Panc1 (cell line): ENCODE measurements at regions not wholly inside any gene's neighbourhood (a gene's known extent, or its start where the extent isn't known, plus 50 kb on each side); places are given as distances from the start of the nearest gene placed in this dataset.

Experiments used
- ATAC-seq: fragments of 200-7000 bp; cut with Tn5 transposase; 2 replicates; pipeline ENCODE4 v1.9.1; 2020; ENCODE audit warnings: mild to moderate bottlenecking, moderate library complexity
- BruUV-seq: library from RNA; stranded (reverse); fragments of 400-500 nt; replicated peaks from 2 replicates; lab custom pipeline; 2021; lab: Mats Ljungman, UMichigan
- CTCF ChIA-PET: fragments of 300-600 bp; sonication (Branson Sonifier 250); formaldehyde crosslinking; loops from one replicate; lab custom pipeline; 2022; ENCODE audit warnings: antibody characterized with exemption; lab: Charles Lee
- POLR2A ChIA-PET: fragments of 300-600 bp; sonication (Branson Sonifier 250); formaldehyde crosslinking; loops from one replicate; lab custom pipeline; 2022; ENCODE audit warnings: antibody characterized with exemption; lab: Charles Lee
- DNase-seq: peaks from one replicate; pipeline ENCODE4 v3.0.0-alpha.2; 2010; ENCODE audit warnings: low read depth, low spot score
- H3K27ac ChIP-seq: 2 replicates; pipeline ENCODE4 v1.5.1; 2011; ENCODE audit warnings: mild to moderate bottlenecking, low read length, inconsistent platforms
- H3K27me3 ChIP-seq: fragments of 200-500 bp; sonication (Bioruptor generic); 2 replicates; pipeline ENCODE4 v1.6.0; 2014; ENCODE audit warnings: low read length, inconsistent platforms; ENCODE audit not compliant: control insufficient read depth, insufficient read depth
- H3K36me3 ChIP-seq: fragments of 200-500 bp; sonication (Bioruptor generic); 2 replicates; pipeline ENCODE4 v1.5.1; 2014; ENCODE audit warnings: inconsistent platforms, mild to moderate bottlenecking, low read length, moderate library complexity; ENCODE audit not compliant: control insufficient read depth, insufficient read depth
- H3K4me1 ChIP-seq: 2 replicates; pipeline ENCODE4 v1.5.1; 2011; ENCODE audit warnings: inconsistent platforms, mild to moderate bottlenecking, low read length, moderate library complexity; ENCODE audit not compliant: control insufficient read depth, insufficient read depth
- H3K4me3 ChIP-seq, 2 experiments: 2 replicates each; pipeline ENCODE4 v1.5.1; 2011 to 2012; ENCODE audit warnings: low read depth in 2 of 2, low read length in 2 of 2, mild to moderate bottlenecking in 2 of 2, inconsistent platforms in 1 of 2, moderate library complexity in 1 of 2
- H3K9me3 ChIP-seq: fragments of 200-500 bp; sonication (Bioruptor generic); 2 replicates; pipeline ENCODE4 v1.5.1; 2014; ENCODE audit warnings: low read depth, mild to moderate bottlenecking, inconsistent platforms, low read length, moderate library complexity; ENCODE audit not compliant: control insufficient read depth, insufficient read depth
- CTCF ChIP-seq: fragments of 450-650 bp; IDR thresholded peaks from 2 replicates; pipeline ENCODE4 v1.5.1; 2017; ENCODE audit warnings: mild to moderate bottlenecking
- POLR2AphosphoS5 ChIP-seq: IDR thresholded peaks from 2 replicates; pipeline ENCODE4 v1.6.1; 2012; ENCODE audit warnings: mild to moderate bottlenecking, low read depth, low read length, moderate library complexity
- REST ChIP-seq, 2 experiments: IDR thresholded peaks; 2 replicates each; pipeline ENCODE4 v1.6.1; 2011 to 2012; ENCODE audit warnings: low read depth in 2 of 2, control low read depth in 1 of 2, low read length in 1 of 2, mild to moderate bottlenecking in 1 of 2, moderate library complexity in 1 of 2; ENCODE audit not compliant: insufficient read depth in 1 of 2
- SIN3A ChIP-seq: IDR thresholded peaks from 2 replicates; pipeline ENCODE4 v1.6.1; 2012; ENCODE audit warnings: low read depth, mild to moderate bottlenecking, low read length, moderate library complexity, borderline replicate concordance; ENCODE audit not compliant: insufficient read depth
- TCF7L2 ChIP-seq: IDR thresholded peaks from 2 replicates; pipeline ENCODE4 v1.6.1; 2011; ENCODE audit warnings: mild to moderate bottlenecking, low read depth, low read length, inconsistent platforms
- in situ Hi-C: cut with HindIII; loops from 2 replicates; pipeline ENCODE4 v1.10.0; 2016; ENCODE audit warnings: low sequenced_read_pairs, low pct_unique_long_range_greater_than_20kb
- intact Hi-C: fragments of 100-400 bp; cut with micrococcal nuclease; formaldehyde crosslinking; loops from one replicate; pipeline ENCODE4 v1.10.0; 2022; ENCODE audit not compliant: unreplicated experiment

GRCh38 chr9:108333530-108333983, 522.2 kb downstream of the ACTL7B start:
- in situ Hi-C loops (no loop called here), intact Hi-C loops (no loop called here)
- no peak for TF ChIP-seq CTCF
- TF ChIP-seq SIN3A, result no peak
- TF ChIP-seq REST (IDR thresholded peaks at IDR 0.05; ENCODE audit: insufficient read depth in 1 of 2, low read depth in 2 of 2, low read length in 1 of 2), result no peak
- no peak for TF ChIP-seq TCF7L2
- no peak for TF ChIP-seq POLR2AphosphoS5
- no peak overlapping the region for H3K27ac ChIP-seq
- no peaks in the 10 kb centered on the region for H3K27me3 ChIP-seq
- H3K9me3 ChIP-seq, result no peaks in the 10 kb centered on the region
- POLR2A ChIA-PET, result no interaction called here
- no peaks in the 10 kb centered on the region for H3K4me1 ChIP-seq
- no TSS peak for BruUV-seq
- DNase-seq (no peak), ATAC-seq (no peak)
- CTCF ChIA-PET, result no interaction called here
- H3K4me3 ChIP-seq, result no peak overlapping the region
- H3K36me3 ChIP-seq, result no peaks in the 10 kb centered on the region

GRCh38 chr9:108331596-108331995, 524.2 kb downstream of the ACTL7B start:
- Histone ChIP-seq H3K27ac (no peak overlapping the region), H3K27me3 (no peaks in the 10 kb centered on the region), H3K4me3 (no peak overlapping the region), H3K9me3 (no peaks in the 10 kb centered on the region), H3K4me1 (no peaks in the 10 kb centered on the region), H3K36me3 (no peaks in the 10 kb centered on the region)
- ATAC-seq (no peak), DNase-seq (no peak)
- in situ Hi-C loops, result no loop called here
- no TSS peak for BruUV-seq
- CTCF ChIA-PET, result no interaction called here
- TF ChIP-seq POLR2AphosphoS5, result no peak
- intact Hi-C loops, result no loop called here
- POLR2A ChIA-PET, result no interaction called here

GRCh38 chr9:108325406-108325805, 530.4 kb downstream of the ACTL7B start:
- no peak for ATAC-seq
- DNase-seq, result no peak
- ChIA-PET POLR2A (no interaction called here), CTCF (no interaction called here)
- Histone ChIP-seq H3K27me3 (no peaks in the 10 kb centered on the region), H3K36me3 (no peaks in the 10 kb centered on the region), H3K9me3 (no peaks in the 10 kb centered on the region), H3K4me3 (no peak overlapping the region), H3K27ac (no peak overlapping the region), H3K4me1 (no peaks in the 10 kb centered on the region)
- no TSS peak for BruUV-seq
- in situ Hi-C loops, result no loop called here
- TF ChIP-seq REST (IDR thresholded peaks at IDR 0.05; ENCODE audit: insufficient read depth in 1 of 2, low read depth in 2 of 2, low read length in 1 of 2) (no peak), TCF7L2 (no peak), POLR2AphosphoS5 (no peak), CTCF (no peak), SIN3A (no peak)
- intact Hi-C loops, result no loop called here
